ENCODE measurements at regions not wholly inside any gene's neighbourhood (a gene's known extent, or its start where the extent isn't known, plus 50 kb on each side); places are given as distances from the start of the nearest gene placed in this dataset.

GRCh38 chr4:89497517-89498308 lies 190.1 kb upstream of the GPRIN3 start:
- Histone ChIP-seq H3K79me2 (ENCODE audit: insufficient read depth, low read length) (no peaks in the 10 kb centered on the region), H3K4ac (ENCODE audit: low read depth, low read length) (no peak overlapping the region), H2BK12ac (ENCODE audit: insufficient read length, low read depth, low read length) (no peak overlapping the region), H2BK15ac (ENCODE audit: low read depth, low read length) (no peak overlapping the region), H3K4me1 (ENCODE audit: insufficient read depth, low read length) (peaks cover 3% of the 10 kb centered on the region; the same call in 1 of the 2 replicates), H3K23me2 (ENCODE audit: insufficient read length, low read depth, low read length, poor library complexity, severe bottlenecking) (no peaks in the 10 kb centered on the region), H2BK20ac (ENCODE audit: low read depth, low read length, poor library complexity, severe bottlenecking) (no peak overlapping the region), H3K27ac (ENCODE audit: insufficient read length, low read depth, low read length) (no peak overlapping the region), H2BK120ac (ENCODE audit: low read depth, low read length, poor library complexity, severe bottlenecking) (no peak overlapping the region), H2BK5ac (ENCODE audit: insufficient read length, low read length) (no peak overlapping the region), H2AFZ (ENCODE audit: low read length) (no peak overlapping the region), H3K18ac (ENCODE audit: insufficient read length, low read depth, low read length) (no peak overlapping the region), H4K20me1 (ENCODE audit: control insufficient read depth, insufficient read depth, insufficient read length) (no peaks in the 10 kb centered on the region), H3K9me3 (ENCODE audit: control insufficient read depth, low read depth, low read length) (no peaks in the 10 kb centered on the region), H2AK5ac (ENCODE audit: insufficient read length, low read length) (no peak overlapping the region), H3K27me3 (ENCODE audit: insufficient read depth, low read length) (no peaks in the 10 kb centered on the region), H3K23ac (ENCODE audit: insufficient read length, low read depth, low read length) (no peak overlapping the region), H3K9ac (ENCODE audit: extremely low read depth, insufficient read length, low read length) (no peak overlapping the region), H3K56ac (ENCODE audit: insufficient read length, low read depth, low read length) (no peak overlapping the region), H3T11ph (ENCODE audit: low read length) (no peak overlapping the region), H3K79me1 (ENCODE audit: insufficient read depth, low read depth, low read length, poor library complexity, severe bottlenecking) (no peaks in the 10 kb centered on the region), H3K14ac (ENCODE audit: insufficient read depth, low read length) (no peak overlapping the region), H4K5ac (ENCODE audit: insufficient read length, low read depth, low read length) (no peak overlapping the region), H4K91ac (ENCODE audit: insufficient read length, low read depth, low read length) (no peak overlapping the region), H4K8ac (replicated peaks; ENCODE audit: insufficient read length, low read depth, low read length) (no peak overlapping the region), H3K4me2 (ENCODE audit: insufficient read depth, insufficient read length, low read length) (no peak overlapping the region)
- Mint-ChIP-seq H3K9me3 (no peaks in the 10 kb centered on the region; a peak in 1 of 5 replicates), H3K36me3 (ENCODE audit: insufficient read depth in 1 of 3, low read depth in 3 of 3) (peaks cover 0 to 12% (median 3%) of the 10 kb centered on the region in 3 experiments; a peak in 5 of 7 replicates), H3K27ac (no peak overlapping the region), H3K27me3 (ENCODE audit: low read depth) (no peaks in the 10 kb centered on the region), H3K4me1 (peaks cover 7% of the 10 kb centered on the region in 2 experiments), H3K4me3 (no peak overlapping the region)
- no peak for DNase-seq
- TF ChIP-seq CTCF (conservative IDR thresholded peaks at IDR 0.05), result no peak
- whole genome bisulfite sequencing (ENCODE audit: extremely low coverage, insufficient read length, low lambda C conversion rate), result no CpG with 5 or more reads among the region's 4 CpGs

Data from H9 (cell line).